Hepatocyte (in vitro differentiated cells): ENCODE measurements at regions not wholly inside any gene's neighbourhood (a gene's known extent, or its start where the extent isn't known, plus 50 kb on each side); places are given as distances from the start of the nearest gene placed in this dataset.

Experiments used
- EZH2 ChIP-seq: fragments of 200-600 bp; sonication (generic); IDR thresholded peaks from 2 replicates; pipeline ENCODE4 v1.6.1; 2016; ENCODE audit warnings: antibody characterized with exemption, mild to moderate bottlenecking, borderline replicate concordance
- EZH2phosphoT487 ChIP-seq: fragments of 200-600 bp; sonication (generic); IDR thresholded peaks from one replicate; pipeline ENCODE4 v1.6.1; 2018; ENCODE audit warnings: antibody characterized with exemption, mild to moderate bottlenecking, low read depth, moderate library complexity; ENCODE audit not compliant: unreplicated experiment, severe bottlenecking
- TF ChIP-seq, protein P1 (sequence below): fragments of 200-600 bp; sonication (generic); IDR thresholded peaks from 2 replicates; pipeline ENCODE4 v1.5.1; 2016; ENCODE audit warnings: antibody characterized with exemption, mild to moderate bottlenecking; ENCODE audit not compliant: poor library complexity

- TF ChIP-seq EZH2 (no peak), EZH2phosphoT487 (no peak)
- TF ChIP-seq, protein P1, sequence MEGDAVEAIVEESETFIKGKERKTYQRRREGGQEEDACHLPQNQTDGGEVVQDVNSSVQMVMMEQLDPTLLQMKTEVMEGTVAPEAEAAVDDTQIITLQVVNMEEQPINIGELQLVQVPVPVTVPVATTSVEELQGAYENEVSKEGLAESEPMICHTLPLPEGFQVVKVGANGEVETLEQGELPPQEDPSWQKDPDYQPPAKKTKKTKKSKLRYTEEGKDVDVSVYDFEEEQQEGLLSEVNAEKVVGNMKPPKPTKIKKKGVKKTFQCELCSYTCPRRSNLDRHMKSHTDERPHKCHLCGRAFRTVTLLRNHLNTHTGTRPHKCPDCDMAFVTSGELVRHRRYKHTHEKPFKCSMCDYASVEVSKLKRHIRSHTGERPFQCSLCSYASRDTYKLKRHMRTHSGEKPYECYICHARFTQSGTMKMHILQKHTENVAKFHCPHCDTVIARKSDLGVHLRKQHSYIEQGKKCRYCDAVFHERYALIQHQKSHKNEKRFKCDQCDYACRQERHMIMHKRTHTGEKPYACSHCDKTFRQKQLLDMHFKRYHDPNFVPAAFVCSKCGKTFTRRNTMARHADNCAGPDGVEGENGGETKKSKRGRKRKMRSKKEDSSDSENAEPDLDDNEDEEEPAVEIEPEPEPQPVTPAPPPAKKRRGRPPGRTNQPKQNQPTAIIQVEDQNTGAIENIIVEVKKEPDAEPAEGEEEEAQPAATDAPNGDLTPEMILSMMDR, result no peak
Measured at GRCh38 chr20:53657732-53658131, 64.1 kb upstream of the ZNF217 start.
